WTC11 (cell line): ENCODE measurements at regions not wholly inside any gene's neighbourhood (a gene's known extent, or its start where the extent isn't known, plus 50 kb on each side); places are given as distances from the start of the nearest gene placed in this dataset.

Experiments used
- ATAC-seq: fragments of 200-7000 bp; cut with Tn5 transposase; 2 replicates; pipeline ENCODE4 v1.10.0; 2021; ENCODE audit warnings: mild to moderate bottlenecking, moderate library complexity
- CTCF ChIA-PET: fragments of 300-600 bp; sonication (Branson Sonifier 250); formaldehyde crosslinking; loops from one replicate; lab custom pipeline; 2021; ENCODE audit warnings: antibody characterized with exemption; lab: Charles Lee
- POLR2A ChIA-PET: fragments of 350-600 bp; sonication (Branson Sonifier 250); formaldehyde crosslinking; loops from one replicate; lab custom pipeline; 2021; ENCODE audit warnings: antibody characterized with exemption; lab: Charles Lee
- DNase-seq: peaks from one replicate; pipeline ENCODE4 v3.0.0; 2021; ENCODE audit warnings: low spot score
- H3K27ac Mint-ChIP-seq: 2 replicates; pipeline ENCODE4 v1.8.0; 2021; ENCODE audit warnings: mixed read lengths
- H3K27me3 Mint-ChIP-seq: 2 replicates; pipeline ENCODE4 v1.8.0; 2021; ENCODE audit warnings: low read depth, mild to moderate bottlenecking, moderate library complexity, mixed read lengths
- H3K36me3 Mint-ChIP-seq: 2 replicates; pipeline ENCODE4 v1.8.0; 2021; ENCODE audit warnings: mixed read lengths
- H3K4me1 Mint-ChIP-seq: 2 replicates; pipeline ENCODE4 v1.8.0; 2022; ENCODE audit warnings: mixed read lengths
- H3K4me3 Mint-ChIP-seq: 2 replicates; pipeline ENCODE4 v1.8.0; 2021; ENCODE audit warnings: mild to moderate bottlenecking, moderate library complexity, mixed read lengths
- H3K9me3 Mint-ChIP-seq: 2 replicates; pipeline ENCODE4 v1.8.0; 2021; ENCODE audit warnings: mixed read lengths
- ATF1 ChIP-seq: sonication (generic); formaldehyde crosslinking; IDR thresholded peaks from 2 replicates; pipeline ENCODE4 v1.8.1; 2023; ENCODE audit warnings: mild to moderate bottlenecking, moderate library complexity, missing genetic modification reagents
- FOXJ3 ChIP-seq: sonication (generic); formaldehyde crosslinking; IDR thresholded peaks from 2 replicates; pipeline ENCODE4 v1.9.0; 2021; ENCODE audit warnings: missing genetic modification reagents, mild to moderate bottlenecking, borderline replicate concordance
- JAZF1 ChIP-seq: fragments of 250-450 bp; sonication (Bioruptor Pico); IDR thresholded peaks from 2 replicates; pipeline ENCODE4 v1.9.0; 2021; ENCODE audit warnings: moderate library complexity, mild to moderate bottlenecking, inconsistent platforms
- NR1H2 ChIP-seq: sonication (generic); formaldehyde crosslinking; IDR thresholded peaks from 2 replicates; pipeline ENCODE4 v1.9.0; 2021; ENCODE audit warnings: mild to moderate bottlenecking, moderate library complexity, missing genetic modification reagents
- OVOL2 ChIP-seq: fragments of 250-450 bp; sonication (Bioruptor Pico); IDR thresholded peaks from 2 replicates; pipeline ENCODE4 v1.9.0; 2021; ENCODE audit warnings: mild to moderate bottlenecking, borderline replicate concordance
- PRRX2 ChIP-seq: fragments of 250-450 bp; sonication (Bioruptor Pico); IDR thresholded peaks from 2 replicates; pipeline ENCODE4 v1.8.0; 2021; ENCODE audit warnings: mild to moderate bottlenecking
- ZNF219 ChIP-seq: sonication (generic); formaldehyde crosslinking; IDR thresholded peaks from 2 replicates; pipeline ENCODE4 v1.8.0; 2023; ENCODE audit warnings: missing genetic modification reagents, mild to moderate bottlenecking, borderline replicate concordance
- ZNF317 ChIP-seq: sonication (generic); formaldehyde crosslinking; IDR thresholded peaks from 2 replicates; pipeline ENCODE4 v1.8.1; 2023; ENCODE audit warnings: low read depth, mild to moderate bottlenecking, moderate library complexity, missing genetic modification reagents, borderline replicate concordance
- ZNF396 ChIP-seq: fragments of 250-450 bp; sonication (Bioruptor Pico); IDR thresholded peaks from 2 replicates; pipeline ENCODE4 v1.8.0; 2021; ENCODE audit warnings: mild to moderate bottlenecking, moderate library complexity, borderline replicate concordance
- TF ChIP-seq, protein P1 (sequence below): sonication (generic); formaldehyde crosslinking; IDR thresholded peaks from 2 replicates; pipeline ENCODE4 v1.8.1; 2023; ENCODE audit warnings: mild to moderate bottlenecking, missing genetic modification reagents
- TF ChIP-seq, protein P2 (sequence below): sonication (generic); formaldehyde crosslinking; IDR thresholded peaks from 2 replicates; pipeline ENCODE4 v1.8.1; 2023; ENCODE audit warnings: mild to moderate bottlenecking, missing genetic modification reagents, moderate library complexity
- TF ChIP-seq, protein P3 (sequence below): sonication (generic); formaldehyde crosslinking; IDR thresholded peaks from 2 replicates; pipeline ENCODE4 v1.8.1; 2023; ENCODE audit warnings: mild to moderate bottlenecking, moderate library complexity, missing genetic modification reagents
- TF ChIP-seq, protein P4 (sequence below): fragments of 200-600 bp; IDR thresholded peaks from 2 replicates; pipeline ENCODE4 v1.8.0; 2022; ENCODE audit warnings: antibody characterized with exemption
- TF ChIP-seq, protein P5 (sequence below): fragments of 250-450 bp; sonication (Bioruptor Pico); IDR thresholded peaks from 2 replicates; pipeline ENCODE4 v2.1.2; 2022; ENCODE audit warnings: mild to moderate bottlenecking, moderate library complexity
- TF ChIP-seq, protein P6 (sequence below): fragments of 250-450 bp; sonication (Bioruptor Pico); conservative IDR thresholded peaks from 2 replicates; pipeline ENCODE4 v1.9.0; 2021; ENCODE audit warnings: mild to moderate bottlenecking
- TF ChIP-seq, protein P7 (sequence below): sonication (generic); formaldehyde crosslinking; IDR thresholded peaks from 2 replicates; pipeline ENCODE4 v1.8.0; 2022; ENCODE audit warnings: mild to moderate bottlenecking, missing genetic modification reagents
- TF ChIP-seq, protein P8 (sequence below): sonication (generic); formaldehyde crosslinking; IDR thresholded peaks from 2 replicates; pipeline ENCODE4 v1.8.1; 2022; ENCODE audit warnings: mild to moderate bottlenecking, moderate library complexity, missing genetic modification reagents
- TF ChIP-seq, protein P9 (sequence below): sonication (generic); formaldehyde crosslinking; IDR thresholded peaks from 2 replicates; pipeline ENCODE4 v1.8.0; 2023; ENCODE audit warnings: mild to moderate bottlenecking, missing genetic modification reagents

DNA sequence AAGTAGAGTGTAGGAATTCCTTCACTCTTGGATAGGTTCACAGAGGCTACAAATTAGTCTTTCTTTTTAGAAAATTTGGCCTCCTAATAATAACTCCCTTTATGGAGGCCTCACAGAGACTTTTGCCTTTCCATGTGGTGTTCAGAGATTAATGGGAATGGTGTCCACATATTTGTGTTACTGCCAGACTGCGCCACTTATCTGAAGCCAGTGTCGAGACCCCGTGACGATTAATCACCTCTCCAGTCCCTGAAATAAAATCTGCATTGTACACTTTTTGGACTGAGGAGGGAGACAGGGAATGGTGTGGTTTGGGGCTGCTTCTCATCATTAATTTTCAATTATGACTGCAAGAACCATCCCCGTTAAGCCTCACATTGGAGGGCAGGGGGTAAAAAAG is 980.5 kb downstream of the FLRT2 start (continued):
- TF ChIP-seq, protein P1, sequence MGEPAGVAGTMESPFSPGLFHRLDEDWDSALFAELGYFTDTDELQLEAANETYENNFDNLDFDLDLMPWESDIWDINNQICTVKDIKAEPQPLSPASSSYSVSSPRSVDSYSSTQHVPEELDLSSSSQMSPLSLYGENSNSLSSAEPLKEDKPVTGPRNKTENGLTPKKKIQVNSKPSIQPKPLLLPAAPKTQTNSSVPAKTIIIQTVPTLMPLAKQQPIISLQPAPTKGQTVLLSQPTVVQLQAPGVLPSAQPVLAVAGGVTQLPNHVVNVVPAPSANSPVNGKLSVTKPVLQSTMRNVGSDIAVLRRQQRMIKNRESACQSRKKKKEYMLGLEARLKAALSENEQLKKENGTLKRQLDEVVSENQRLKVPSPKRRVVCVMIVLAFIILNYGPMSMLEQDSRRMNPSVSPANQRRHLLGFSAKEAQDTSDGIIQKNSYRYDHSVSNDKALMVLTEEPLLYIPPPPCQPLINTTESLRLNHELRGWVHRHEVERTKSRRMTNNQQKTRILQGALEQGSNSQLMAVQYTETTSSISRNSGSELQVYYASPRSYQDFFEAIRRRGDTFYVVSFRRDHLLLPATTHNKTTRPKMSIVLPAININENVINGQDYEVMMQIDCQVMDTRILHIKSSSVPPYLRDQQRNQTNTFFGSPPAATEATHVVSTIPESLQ (CRISPR knock-in tag) = no peak
- TF ChIP-seq, protein P2, sequence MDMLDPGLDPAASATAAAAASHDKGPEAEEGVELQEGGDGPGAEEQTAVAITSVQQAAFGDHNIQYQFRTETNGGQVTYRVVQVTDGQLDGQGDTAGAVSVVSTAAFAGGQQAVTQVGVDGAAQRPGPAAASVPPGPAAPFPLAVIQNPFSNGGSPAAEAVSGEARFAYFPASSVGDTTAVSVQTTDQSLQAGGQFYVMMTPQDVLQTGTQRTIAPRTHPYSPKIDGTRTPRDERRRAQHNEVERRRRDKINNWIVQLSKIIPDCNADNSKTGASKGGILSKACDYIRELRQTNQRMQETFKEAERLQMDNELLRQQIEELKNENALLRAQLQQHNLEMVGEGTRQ (CRISPR knock-in tag) = no peak
- TF ChIP-seq, protein P3, sequence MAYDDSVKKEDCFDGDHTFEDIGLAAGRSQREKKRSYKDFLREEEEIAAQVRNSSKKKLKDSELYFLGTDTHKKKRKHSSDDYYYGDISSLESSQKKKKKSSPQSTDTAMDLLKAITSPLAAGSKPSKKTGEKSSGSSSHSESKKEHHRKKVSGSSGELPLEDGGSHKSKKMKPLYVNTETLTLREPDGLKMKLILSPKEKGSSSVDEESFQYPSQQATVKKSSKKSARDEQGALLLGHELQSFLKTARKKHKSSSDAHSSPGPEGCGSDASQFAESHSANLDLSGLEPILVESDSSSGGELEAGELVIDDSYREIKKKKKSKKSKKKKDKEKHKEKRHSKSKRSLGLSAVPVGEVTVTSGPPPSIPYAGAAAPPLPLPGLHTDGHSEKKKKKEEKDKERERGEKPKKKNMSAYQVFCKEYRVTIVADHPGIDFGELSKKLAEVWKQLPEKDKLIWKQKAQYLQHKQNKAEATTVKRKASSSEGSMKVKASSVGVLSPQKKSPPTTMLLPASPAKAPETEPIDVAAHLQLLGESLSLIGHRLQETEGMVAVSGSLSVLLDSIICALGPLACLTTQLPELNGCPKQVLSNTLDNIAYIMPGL = no peak
- TF ChIP-seq ZNF396 (CRISPR knock-in tag) = no peak

DNA sequence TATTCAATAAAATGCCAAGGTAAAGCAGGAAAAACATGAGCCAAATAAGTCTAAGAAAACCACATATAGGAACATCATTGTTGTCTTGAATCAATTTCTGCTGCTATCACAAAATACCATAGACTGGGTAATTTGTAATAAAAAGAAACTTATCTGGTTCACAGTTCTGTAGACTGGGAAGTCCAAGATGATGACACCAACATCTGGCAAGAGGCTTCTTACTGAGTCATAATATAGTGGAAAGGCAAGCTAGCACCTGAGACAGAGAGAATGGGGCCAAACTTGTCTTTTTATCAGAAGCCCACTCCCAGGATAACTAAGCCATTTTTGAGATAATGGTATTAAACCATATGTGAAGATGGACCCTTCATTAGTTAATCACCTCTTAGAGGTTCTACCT is 975.9 kb downstream of the FLRT2 start:
- no peaks in the 10 kb centered on the region for H3K36me3 Mint-ChIP-seq
- TF ChIP-seq PRRX2 (CRISPR knock-in tag) (no peak), OVOL2 (CRISPR knock-in tag) (no peak), ZNF317 (CRISPR knock-in tag) (no peak), ATF1 (no peak), ZNF219 (CRISPR knock-in tag) (no peak), FOXJ3 (CRISPR knock-in tag) (no peak), JAZF1 (CRISPR knock-in tag) (no peak), NR1H2 (no peak)
- TF ChIP-seq, protein P4, sequence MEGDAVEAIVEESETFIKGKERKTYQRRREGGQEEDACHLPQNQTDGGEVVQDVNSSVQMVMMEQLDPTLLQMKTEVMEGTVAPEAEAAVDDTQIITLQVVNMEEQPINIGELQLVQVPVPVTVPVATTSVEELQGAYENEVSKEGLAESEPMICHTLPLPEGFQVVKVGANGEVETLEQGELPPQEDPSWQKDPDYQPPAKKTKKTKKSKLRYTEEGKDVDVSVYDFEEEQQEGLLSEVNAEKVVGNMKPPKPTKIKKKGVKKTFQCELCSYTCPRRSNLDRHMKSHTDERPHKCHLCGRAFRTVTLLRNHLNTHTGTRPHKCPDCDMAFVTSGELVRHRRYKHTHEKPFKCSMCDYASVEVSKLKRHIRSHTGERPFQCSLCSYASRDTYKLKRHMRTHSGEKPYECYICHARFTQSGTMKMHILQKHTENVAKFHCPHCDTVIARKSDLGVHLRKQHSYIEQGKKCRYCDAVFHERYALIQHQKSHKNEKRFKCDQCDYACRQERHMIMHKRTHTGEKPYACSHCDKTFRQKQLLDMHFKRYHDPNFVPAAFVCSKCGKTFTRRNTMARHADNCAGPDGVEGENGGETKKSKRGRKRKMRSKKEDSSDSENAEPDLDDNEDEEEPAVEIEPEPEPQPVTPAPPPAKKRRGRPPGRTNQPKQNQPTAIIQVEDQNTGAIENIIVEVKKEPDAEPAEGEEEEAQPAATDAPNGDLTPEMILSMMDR = no peak
- TF ChIP-seq, protein P5, sequence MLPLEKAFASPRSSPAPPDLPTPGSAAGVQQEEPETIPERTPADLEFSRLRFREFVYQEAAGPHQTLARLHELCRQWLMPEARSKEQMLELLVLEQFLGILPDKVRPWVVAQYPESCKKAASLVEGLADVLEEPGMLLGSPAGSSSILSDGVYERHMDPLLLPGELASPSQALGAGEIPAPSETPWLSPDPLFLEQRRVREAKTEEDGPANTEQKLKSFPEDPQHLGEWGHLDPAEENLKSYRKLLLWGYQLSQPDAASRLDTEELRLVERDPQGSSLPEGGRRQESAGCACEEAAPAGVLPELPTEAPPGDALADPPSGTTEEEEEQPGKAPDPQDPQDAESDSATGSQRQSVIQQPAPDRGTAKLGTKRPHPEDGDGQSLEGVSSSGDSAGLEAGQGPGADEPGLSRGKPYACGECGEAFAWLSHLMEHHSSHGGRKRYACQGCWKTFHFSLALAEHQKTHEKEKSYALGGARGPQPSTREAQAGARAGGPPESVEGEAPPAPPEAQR (CRISPR knock-in tag) = no peak
- TF ChIP-seq, protein P6, sequence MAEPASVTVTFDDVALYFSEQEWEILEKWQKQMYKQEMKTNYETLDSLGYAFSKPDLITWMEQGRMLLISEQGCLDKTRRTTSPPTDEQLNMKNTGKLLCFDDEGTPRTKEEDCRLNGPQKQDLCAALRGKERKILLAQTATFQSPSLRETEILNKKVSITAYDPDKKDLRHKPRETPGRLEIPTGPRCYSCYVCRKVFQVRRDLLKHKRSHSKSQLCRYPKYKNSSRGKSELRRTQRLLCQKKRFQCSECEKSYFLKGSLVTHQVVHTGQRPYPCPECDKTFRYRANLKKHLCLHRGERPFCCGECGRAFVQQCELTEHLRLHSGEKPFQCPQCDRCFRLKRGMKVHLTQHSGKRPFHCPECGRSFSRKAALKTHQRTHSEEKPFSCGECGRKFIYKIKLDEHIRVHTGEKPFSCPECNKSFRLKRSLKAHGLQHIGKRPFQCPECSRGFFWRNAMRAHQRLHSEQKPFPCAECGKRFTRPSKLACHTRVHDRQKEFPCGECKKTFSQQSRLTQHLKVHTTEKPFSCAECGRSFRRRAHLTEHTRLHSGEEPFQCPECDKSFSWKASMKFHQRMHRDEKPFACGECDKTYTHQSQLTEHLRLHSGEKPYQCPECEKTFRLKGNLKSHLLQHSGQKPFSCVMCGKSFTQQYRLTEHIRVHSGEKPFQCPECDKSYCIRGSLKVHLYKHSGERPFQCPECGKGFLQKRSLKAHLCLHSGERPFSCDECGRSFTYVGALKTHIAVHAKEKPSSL (CRISPR knock-in tag) = no peak
- TF ChIP-seq, protein P7, sequence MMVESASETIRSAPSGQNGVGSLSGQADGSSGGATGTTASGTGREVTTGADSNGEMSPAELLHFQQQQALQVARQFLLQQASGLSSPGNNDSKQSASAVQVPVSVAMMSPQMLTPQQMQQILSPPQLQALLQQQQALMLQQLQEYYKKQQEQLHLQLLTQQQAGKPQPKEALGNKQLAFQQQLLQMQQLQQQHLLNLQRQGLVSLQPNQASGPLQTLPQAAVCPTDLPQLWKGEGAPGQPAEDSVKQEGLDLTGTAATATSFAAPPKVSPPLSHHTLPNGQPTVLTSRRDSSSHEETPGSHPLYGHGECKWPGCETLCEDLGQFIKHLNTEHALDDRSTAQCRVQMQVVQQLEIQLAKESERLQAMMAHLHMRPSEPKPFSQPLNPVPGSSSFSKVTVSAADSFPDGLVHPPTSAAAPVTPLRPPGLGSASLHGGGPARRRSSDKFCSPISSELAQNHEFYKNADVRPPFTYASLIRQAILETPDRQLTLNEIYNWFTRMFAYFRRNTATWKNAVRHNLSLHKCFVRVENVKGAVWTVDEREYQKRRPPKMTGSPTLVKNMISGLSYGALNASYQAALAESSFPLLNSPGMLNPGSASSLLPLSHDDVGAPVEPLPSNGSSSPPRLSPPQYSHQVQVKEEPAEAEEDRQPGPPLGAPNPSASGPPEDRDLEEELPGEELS = no peak
- TF ChIP-seq, protein P8, sequence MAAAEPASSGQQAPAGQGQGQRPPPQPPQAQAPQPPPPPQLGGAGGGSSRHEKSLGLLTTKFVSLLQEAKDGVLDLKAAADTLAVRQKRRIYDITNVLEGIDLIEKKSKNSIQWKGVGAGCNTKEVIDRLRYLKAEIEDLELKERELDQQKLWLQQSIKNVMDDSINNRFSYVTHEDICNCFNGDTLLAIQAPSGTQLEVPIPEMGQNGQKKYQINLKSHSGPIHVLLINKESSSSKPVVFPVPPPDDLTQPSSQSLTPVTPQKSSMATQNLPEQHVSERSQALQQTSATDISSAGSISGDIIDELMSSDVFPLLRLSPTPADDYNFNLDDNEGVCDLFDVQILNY (CRISPR knock-in tag) = no peak
- TF ChIP-seq, protein P9, sequence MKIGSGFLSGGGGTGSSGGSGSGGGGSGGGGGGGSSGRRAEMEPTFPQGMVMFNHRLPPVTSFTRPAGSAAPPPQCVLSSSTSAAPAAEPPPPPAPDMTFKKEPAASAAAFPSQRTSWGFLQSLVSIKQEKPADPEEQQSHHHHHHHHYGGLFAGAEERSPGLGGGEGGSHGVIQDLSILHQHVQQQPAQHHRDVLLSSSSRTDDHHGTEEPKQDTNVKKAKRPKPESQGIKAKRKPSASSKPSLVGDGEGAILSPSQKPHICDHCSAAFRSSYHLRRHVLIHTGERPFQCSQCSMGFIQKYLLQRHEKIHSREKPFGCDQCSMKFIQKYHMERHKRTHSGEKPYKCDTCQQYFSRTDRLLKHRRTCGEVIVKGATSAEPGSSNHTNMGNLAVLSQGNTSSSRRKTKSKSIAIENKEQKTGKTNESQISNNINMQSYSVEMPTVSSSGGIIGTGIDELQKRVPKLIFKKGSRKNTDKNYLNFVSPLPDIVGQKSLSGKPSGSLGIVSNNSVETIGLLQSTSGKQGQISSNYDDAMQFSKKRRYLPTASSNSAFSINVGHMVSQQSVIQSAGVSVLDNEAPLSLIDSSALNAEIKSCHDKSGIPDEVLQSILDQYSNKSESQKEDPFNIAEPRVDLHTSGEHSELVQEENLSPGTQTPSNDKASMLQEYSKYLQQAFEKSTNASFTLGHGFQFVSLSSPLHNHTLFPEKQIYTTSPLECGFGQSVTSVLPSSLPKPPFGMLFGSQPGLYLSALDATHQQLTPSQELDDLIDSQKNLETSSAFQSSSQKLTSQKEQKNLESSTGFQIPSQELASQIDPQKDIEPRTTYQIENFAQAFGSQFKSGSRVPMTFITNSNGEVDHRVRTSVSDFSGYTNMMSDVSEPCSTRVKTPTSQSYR (CRISPR knock-in tag) = no peak

More for the DNA sequence above, 975.9 kb downstream of the FLRT2 start:
- no peaks in the 10 kb centered on the region for H3K4me1 Mint-ChIP-seq
- no peaks in the 10 kb centered on the region for H3K27me3 Mint-ChIP-seq
- DNase-seq (no peak), ATAC-seq (no peak)
- CTCF ChIA-PET = no interaction called here
- H3K4me3 Mint-ChIP-seq = no peak overlapping the region
- H3K27ac Mint-ChIP-seq = no peak overlapping the region
- POLR2A ChIA-PET = no interaction called here
- no peaks in the 10 kb centered on the region for H3K9me3 Mint-ChIP-seq
